ENCODE measurements at regions not wholly inside any gene's neighbourhood (a gene's known extent, or its start where the extent isn't known, plus 50 kb on each side); places are given as distances from the start of the nearest gene placed in this dataset.

- Histone ChIP-seq H3K4me3 (replicated peaks in 1 of 3) (no peak overlapping the region), H3K27me3 (no peaks in the 10 kb centered on the region), H3K27ac (no peak overlapping the region), H3K36me3 (no peaks in the 10 kb centered on the region), H3K9me3 (no peaks in the 10 kb centered on the region), H3K4me1 (no peaks in the 10 kb centered on the region)
- TF ChIP-seq POLR2A (IDR thresholded peaks at IDR 0.05) (no peak), CTCF (IDR thresholded peaks at IDR 0.05) (no peak)
- intact Hi-C loops (cut with DNase I), result no loop called here
- no peak for DNase-seq
- 93 to 96% methylated on average over 10 of the region's 10 CpGs for WGBS, 2 donors
Measured at GRCh38 chr19:30077851-30078355, 135.9 kb downstream of the URI1 start.

GRCh38 chr19:30078381-30078910 lies 136.4 kb downstream of the URI1 start:
- Histone ChIP-seq H3K9me3 (no peaks in the 10 kb centered on the region), H3K27ac (no peak overlapping the region), H3K4me1 (no peaks in the 10 kb centered on the region), H3K36me3 (no peaks in the 10 kb centered on the region), H3K27me3 (no peaks in the 10 kb centered on the region), H3K4me3 (replicated peaks in 1 of 3) (no peak overlapping the region)
- DNase-seq, result no peak
- WGBS, 2 donors, result 90 to 95% methylated on average over 5 of the region's 5 CpGs
- TF ChIP-seq CTCF (IDR thresholded peaks at IDR 0.05), result no peak
- TF ChIP-seq POLR2A (IDR thresholded peaks at IDR 0.05), result no peak
- intact Hi-C loops (cut with DNase I), result no loop called here

GRCh38 chr19:30079200-30079599 lies 137.2 kb downstream of the URI1 start:
- no peaks in the 10 kb centered on the region for H3K4me1 ChIP-seq
- 91 to 95% methylated on average over 4 of the region's 4 CpGs for WGBS, 2 donors
- H3K4me3 ChIP-seq (replicated peaks in 1 of 3), result no peak overlapping the region
- TF ChIP-seq CTCF (IDR thresholded peaks at IDR 0.05), result no peak
- no peak for TF ChIP-seq POLR2A (IDR thresholded peaks at IDR 0.05)
- no peaks in the 10 kb centered on the region for H3K27me3 ChIP-seq
- H3K9me3 ChIP-seq, result no peaks in the 10 kb centered on the region
- no peak overlapping the region for H3K27ac ChIP-seq
- no peaks in the 10 kb centered on the region for H3K36me3 ChIP-seq
- no peak for DNase-seq
- intact Hi-C loops (cut with DNase I), result no loop called here

- Histone ChIP-seq H3K27me3 (no peaks in the 10 kb centered on the region), H3K27ac (no peak overlapping the region), H3K36me3 (no peaks in the 10 kb centered on the region), H3K4me1 (peaks cover 4 to 8% of the 10 kb centered on the region in 2 donors), H3K9me3 (no peaks in the 10 kb centered on the region), H3K4me3 (replicated peaks in 1 of 3) (no peak overlapping the region)
- no peak for DNase-seq
- intact Hi-C loops (cut with DNase I), result no loop called here
- WGBS, 2 donors, result 86 to 87% methylated on average over 6 of the region's 6 CpGs
- TF ChIP-seq POLR2A (IDR thresholded peaks at IDR 0.05) (no peak), CTCF (IDR thresholded peaks at IDR 0.05) (no peak)
Measured at GRCh38 chr19:30082168-30082567, 140.1 kb downstream of the URI1 start.

GRCh38 chr19:30082611-30083010 lies 140.6 kb downstream of the URI1 start:
- no peaks in the 10 kb centered on the region for H3K27me3 ChIP-seq
- no peaks in the 10 kb centered on the region for H3K36me3 ChIP-seq
- H3K9me3 ChIP-seq, result no peaks in the 10 kb centered on the region
- TF ChIP-seq CTCF (IDR thresholded peaks at IDR 0.05) (no peak), POLR2A (IDR thresholded peaks at IDR 0.05) (no peak)
- 87 to 91% methylated on average over 5 of the region's 5 CpGs for WGBS, 2 donors
- DNase-seq, result no peak
- intact Hi-C loops (cut with DNase I), result no loop called here
- no peak overlapping the region for H3K27ac ChIP-seq
- H3K4me3 ChIP-seq (replicated peaks in 1 of 3), result no peak overlapping the region
- H3K4me1 ChIP-seq, result peaks cover 4 to 8% of the 10 kb centered on the region in 2 donors

Measured in thyroid gland (tissue), 4 donors.